SK-N-SH (cell line): ENCODE measurements at regions not wholly inside any gene's neighbourhood (a gene's known extent, or its start where the extent isn't known, plus 50 kb on each side); places are given as distances from the start of the nearest gene placed in this dataset.

Experiments used
- CTCF ChIA-PET: fragments of 300-600, 350-600 bp; formaldehyde crosslinking; extraction: SDS; loops from one replicate; lab custom pipeline; 2021; lab: Yijun Ruan, JAX
- POLR2A ChIA-PET: fragments of 350-600 bp; sonication (Branson Sonifier 250); formaldehyde crosslinking; extraction: SDS; loops from one replicate; lab custom pipeline; 2020; ENCODE audit warnings: antibody characterized with exemption, inconsistent platforms; lab: Yijun Ruan, JAX
- DNase-seq: peaks from one replicate; pipeline ENCODE4 v3.0.0; 2012
- H2AFZ ChIP-seq: fragments of 200-600 bp; sonication (generic); 2 replicates; pipeline ENCODE4 v1.8.1; 2016; ENCODE audit warnings: antibody characterized with exemption, mild to moderate bottlenecking, low read depth
- H3F3A ChIP-seq: fragments of 200-600 bp; sonication (generic); replicated peaks from 2 replicates; pipeline ENCODE3; 2016; ENCODE audit warnings: antibody characterized with exemption, mild to moderate bottlenecking; ENCODE audit not compliant: insufficient read depth
- H3K27ac ChIP-seq, 2 experiments: fragments of 200-500 bp in 1 of 2; fragments of 200-600 bp in 1 of 2; sonication (Bioruptor generic) in 1 of 2; sonication (generic), shearing (Covaris generic) in 1 of 2; 2 replicates each; pipeline versions ENCODE4 v1.5.1 to v1.6.1; 2014 to 2016; ENCODE audit warnings: low read depth in 2 of 2, inconsistent platforms in 1 of 2, low read length in 1 of 2, mild to moderate bottlenecking in 1 of 2, mixed read lengths in 1 of 2
- H3K27me3 ChIP-seq: fragments of 200-600 bp; sonication (generic), shearing (Covaris generic); 2 replicates; pipeline ENCODE4 v1.6.1; 2016; ENCODE audit warnings: mixed run types; ENCODE audit not compliant: insufficient read depth
- H3K36me3 ChIP-seq, 2 experiments: fragments of 200-500 bp in 1 of 2; fragments of 200-600 bp in 1 of 2; sonication (Bioruptor generic) in 1 of 2; sonication (generic) in 1 of 2; replicated peaks in 1 of 2; 2 replicates each; pipeline versions ENCODE3 to v1.5.1; 2014 to 2016; ENCODE audit warnings: low read length in 1 of 2, mild to moderate bottlenecking in 1 of 2; ENCODE audit not compliant: insufficient read depth in 2 of 2, control insufficient read depth in 1 of 2
- H3K4me1 ChIP-seq, 2 experiments: fragments of 200-500 bp in 1 of 2; fragments of 200-600 bp in 1 of 2; sonication (Bioruptor generic) in 1 of 2; sonication (generic), shearing (Covaris generic) in 1 of 2; 2 replicates each; pipeline versions ENCODE4 v1.5.1 to v1.6.1; 2014 to 2016; ENCODE audit warnings: low read depth in 1 of 2, low read length in 1 of 2, mixed run types in 1 of 2; ENCODE audit not compliant: insufficient read depth in 2 of 2, control insufficient read depth in 1 of 2
- H3K4me2 ChIP-seq: fragments of 200-600 bp; sonication (generic), shearing (Covaris generic); 2 replicates; pipeline ENCODE4 v1.6.1; 2017; ENCODE audit warnings: mixed run types
- H3K4me3 ChIP-seq, 2 experiments: fragments of 200-500 bp in 1 of 2; fragments of 200-600 bp in 1 of 2; sonication (Bioruptor generic) in 1 of 2; sonication (generic), shearing (Covaris generic) in 1 of 2; 2 replicates each; pipeline versions ENCODE4 v1.5.1 to v1.8.1; 2014 to 2016; ENCODE audit warnings: low read depth in 2 of 2, inconsistent platforms in 1 of 2, low read length in 1 of 2, mild to moderate bottlenecking in 1 of 2, mixed read lengths in 1 of 2, moderate library complexity in 1 of 2
- H3K79me2 ChIP-seq: fragments of 200-600 bp; sonication (generic); 2 replicates; pipeline ENCODE4 v1.8.1; 2017; ENCODE audit warnings: mild to moderate bottlenecking; ENCODE audit not compliant: insufficient read depth
- H3K9ac ChIP-seq: fragments of 200-600 bp; sonication (generic); 2 replicates; pipeline ENCODE4 v1.6.1; 2017; ENCODE audit warnings: mixed run types
- H3K9me2 ChIP-seq: fragments of 200-600 bp; sonication (generic); 2 replicates; pipeline ENCODE4 v1.6.1; 2017; ENCODE audit warnings: mixed run types
- H3K9me3 ChIP-seq: fragments of 200-600 bp; sonication (generic); 2 replicates; pipeline ENCODE4 v1.6.1; 2017; ENCODE audit warnings: mixed run types, mild to moderate bottlenecking, moderate library complexity
- H4K20me1 ChIP-seq: fragments of 200-600 bp; sonication (generic); 2 replicates; pipeline ENCODE4 v1.6.1; 2017; ENCODE audit warnings: mild to moderate bottlenecking, mixed run types; ENCODE audit not compliant: insufficient read depth
- CTCF ChIP-seq: fragments of 200-600 bp; sonication (generic); IDR thresholded peaks from 2 replicates; pipeline ENCODE4 v1.6.1; 2017; ENCODE audit warnings: antibody characterized with exemption, mild to moderate bottlenecking, moderate library complexity
- ELF1 ChIP-seq: IDR thresholded peaks from 2 replicates; pipeline ENCODE4 v1.4.0; 2012
- EZH2phosphoT487 ChIP-seq: fragments of 200-600 bp; sonication (generic); IDR thresholded peaks from 2 replicates; pipeline ENCODE4 v1.6.1; 2017; ENCODE audit warnings: low read depth, mixed run types, mild to moderate bottlenecking, antibody characterized with exemption, moderate library complexity, borderline replicate concordance
- FOSL2 ChIP-seq: IDR thresholded peaks from 2 replicates; pipeline ENCODE4 v1.4.0; 2012; ENCODE audit warnings: low read depth, mild to moderate bottlenecking, moderate library complexity, borderline replicate concordance
- GABPA ChIP-seq: IDR thresholded peaks from 2 replicates; pipeline ENCODE4 v1.4.0; 2012; ENCODE audit warnings: low read depth, mild to moderate bottlenecking
- GATA2 ChIP-seq: sonication (generic); formaldehyde crosslinking; IDR thresholded peaks from 2 replicates; pipeline ENCODE4 v1.5.0; 2020; ENCODE audit warnings: mild to moderate bottlenecking, missing genetic modification reagents
- JUND ChIP-seq: IDR thresholded peaks from 2 replicates; pipeline ENCODE4 v1.4.0; 2012
- MEF2A ChIP-seq: IDR thresholded peaks from 2 replicates; pipeline ENCODE4 v1.4.0; 2012; ENCODE audit warnings: low read depth, borderline replicate concordance
- MXI1 ChIP-seq: IDR thresholded peaks from 2 replicates; pipeline ENCODE4 v1.6.1; 2012; ENCODE audit warnings: mild to moderate bottlenecking, low read depth, low read length, improper control_type of control experiment
- NRF1 ChIP-seq: IDR thresholded peaks from 2 replicates; pipeline ENCODE4 v1.6.1; 2012; ENCODE audit warnings: low read depth, mild to moderate bottlenecking, low read length
- PBX3 ChIP-seq: IDR thresholded peaks from 2 replicates; pipeline ENCODE4; 2012
- POLR2AphosphoS5 ChIP-seq: IDR thresholded peaks from 2 replicates; pipeline ENCODE4 v1.6.1; 2012; ENCODE audit warnings: low read depth, low read length
- REST ChIP-seq: IDR thresholded peaks from 2 replicates; pipeline ENCODE4 v1.6.1; 2012; ENCODE audit warnings: mild to moderate bottlenecking, low read depth, low read length, moderate library complexity
- RXRA ChIP-seq: IDR thresholded peaks from 2 replicates; pipeline ENCODE4 v1.4.0; 2012; ENCODE audit warnings: low read depth, mild to moderate bottlenecking, borderline replicate concordance
- SMC3 ChIP-seq: IDR thresholded peaks from 2 replicates; pipeline ENCODE4 v1.6.1; 2012; ENCODE audit warnings: low read depth, low read length, improper control_type of control experiment
- TCF12 ChIP-seq: IDR thresholded peaks from 2 replicates; pipeline ENCODE4 v1.4.0; 2012
- USF2 ChIP-seq: fragments of 150-350 bp; IDR thresholded peaks from 2 replicates; pipeline ENCODE4 v1.6.1; 2017; ENCODE audit warnings: antibody characterized with exemption, low read length, low read depth, borderline replicate concordance
- YY1 ChIP-seq: IDR thresholded peaks from 2 replicates; pipeline ENCODE4 v1.4.0; 2012; ENCODE audit warnings: low read depth, mild to moderate bottlenecking
- WGBS: methylation state at CpG from one replicate; pipeline ENCODE4 v1.1.6; 2017; ENCODE audit warnings: low lambda C conversion rate; 5-methylcytosine and 5-hydroxymethylcytosine counted together

- H3K4me1 ChIP-seq, result no peaks in the 10 kb centered on the region
- no peak overlapping the region for H3K9ac ChIP-seq
- no peak overlapping the region for H2AFZ ChIP-seq
- CTCF ChIA-PET, result interaction anchor here (0.7 kb wide), 1 partner anchor 9 kb away, joined by 3 read pairs; no protein-coding TSS in a partner anchor
- 33% methylated on average over 3 of the region's 3 CpGs for whole genome bisulfite sequencing
- peaks cover 12% of the 10 kb centered on the region for H3K9me3 ChIP-seq
- H3F3A ChIP-seq, result no peaks in the 10 kb centered on the region
- no peaks in the 10 kb centered on the region for H3K79me2 ChIP-seq
- DNase-seq, result no peak
- no peaks in the 10 kb centered on the region; the same call in 1 of the 2 replicates for H3K9me2 ChIP-seq
- no peak overlapping the region for H3K27ac ChIP-seq
- no peaks in the 10 kb centered on the region for H3K27me3 ChIP-seq
- TF ChIP-seq USF2 (no peak), YY1 (no peak), GATA2 (CRISPR knock-in tag) (no peak), EZH2phosphoT487 (no peak), MEF2A (no peak), RXRA (no peak), JUND (no peak)
- TF ChIP-seq, all 33 proteins: peak for 0
- Histone ChIP-seq H3K4me2 (no peak overlapping the region), H3K36me3 (no peaks in the 10 kb centered on the region), H4K20me1 (no peaks in the 10 kb centered on the region), H3K4me3 (no peak overlapping the region)
- POLR2A ChIA-PET, result no interaction called here
Measured at GRCh38 chr3:79960594-79960993, 192.8 kb upstream of the ROBO1 start.

DNA sequence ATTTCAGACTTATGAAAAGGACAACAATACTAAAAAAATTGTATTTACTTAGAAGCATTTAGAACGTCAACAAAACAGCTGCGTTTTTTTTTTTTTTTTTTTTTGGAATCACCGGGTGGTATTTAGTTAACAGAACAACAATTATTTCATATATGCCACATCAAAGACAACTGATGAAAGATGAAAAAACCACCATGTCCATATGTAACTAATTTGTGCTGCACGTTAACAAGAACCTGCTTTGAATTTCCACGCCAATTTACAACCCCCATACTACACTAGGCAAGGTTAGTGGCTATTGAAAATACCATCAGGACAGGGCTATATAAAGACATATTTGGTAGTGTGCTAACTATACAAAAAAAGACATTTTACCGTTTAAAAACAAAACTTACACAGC lies 189.3 kb upstream of the ROBO1 start:
- H3K27ac ChIP-seq, result no peak overlapping the region
- no peaks in the 10 kb centered on the region for H3F3A ChIP-seq
- H2AFZ ChIP-seq, result no peak overlapping the region
- DNase-seq, result no peak
- no peaks in the 10 kb centered on the region for H3K79me2 ChIP-seq
- H3K9me3 ChIP-seq, result no peaks in the 10 kb centered on the region; the same call in 1 of the 2 replicates
- H3K9me2 ChIP-seq, result no peaks in the 10 kb centered on the region; the same call in 1 of the 2 replicates
- H3K4me1 ChIP-seq, result peaks cover 0 to 3% of the 10 kb centered on the region in 2 experiments; a peak in 1 of 4 replicates
- H3K4me3 ChIP-seq, result no peak overlapping the region
- no peak overlapping the region for H3K9ac ChIP-seq
- no peaks in the 10 kb centered on the region for H3K27me3 ChIP-seq
- H3K4me2 ChIP-seq, result no peak overlapping the region
- 37% methylated on average over 6 of the region's 6 CpGs for WGBS
- H3K36me3 ChIP-seq, result no peaks in the 10 kb centered on the region
- H4K20me1 ChIP-seq, result no peaks in the 10 kb centered on the region
- ChIA-PET POLR2A (no interaction called here), CTCF (no interaction called here)
- TF ChIP-seq MEF2A (no peak), EZH2phosphoT487 (no peak), USF2 (no peak), REST (no peak), SMC3 (no peak), FOSL2 (no peak), GATA2 (CRISPR knock-in tag) (no peak), PBX3 (no peak), TCF12 (no peak), ELF1 (no peak), GABPA (no peak), CTCF (no peak), POLR2AphosphoS5 (no peak), YY1 (no peak), MXI1 (no peak), NRF1 (no peak)
